HepG2 (cell line): ENCODE measurements at regions not wholly inside any gene's neighbourhood (a gene's known extent, or its start where the extent isn't known, plus 50 kb on each side); places are given as distances from the start of the nearest gene placed in this dataset.

Experiments
- CERS6 ChIP-seq: sonication (generic); formaldehyde crosslinking; IDR thresholded peaks from 2 replicates; pipeline ENCODE4 v1.5.0; 2020; ENCODE audit warnings: missing genetic modification reagents
- FUBP1 ChIP-seq: sonication (generic); formaldehyde crosslinking; IDR thresholded peaks from 2 replicates; pipeline ENCODE4 v1.5.1; 2020; ENCODE audit warnings: missing genetic modification reagents, mild to moderate bottlenecking, borderline replicate concordance
- NFIC ChIP-seq: IDR thresholded peaks from 2 replicates; pipeline ENCODE4 v1.6.1; 2012; ENCODE audit warnings: mild to moderate bottlenecking, low read length, inconsistent platforms
- SPEN ChIP-seq: sonication (generic); formaldehyde crosslinking; IDR thresholded peaks from 2 replicates; pipeline ENCODE4 v1.5.1; 2020; ENCODE audit warnings: low read depth, mild to moderate bottlenecking, missing genetic modification reagents
- THRA ChIP-seq: sonication (generic); formaldehyde crosslinking; IDR thresholded peaks from 2 replicates; pipeline ENCODE4 v1.4.0; 2020; ENCODE audit warnings: missing genetic modification reagents, borderline replicate concordance
- TOPORS ChIP-seq: sonication (generic); formaldehyde crosslinking; IDR thresholded peaks from 2 replicates; pipeline ENCODE4 v1.8.0; 2023; ENCODE audit warnings: mild to moderate bottlenecking, missing genetic modification reagents
- U2AF1 ChIP-seq: fragments of 200-400 bp; formaldehyde crosslinking; optimal IDR thresholded peaks from 2 replicates; pipeline ENCODE3; 2017; ENCODE audit warnings: mild to moderate bottlenecking, low read depth, low read length
- ZNF143 ChIP-seq: sonication (generic); formaldehyde crosslinking; IDR thresholded peaks from 2 replicates; pipeline ENCODE4 v1.4.0; 2020; ENCODE audit warnings: missing genetic modification reagents
- ZNF34 ChIP-seq: sonication (generic); formaldehyde crosslinking; IDR thresholded peaks from 2 replicates; pipeline ENCODE4 v1.4.0; 2020; ENCODE audit warnings: mild to moderate bottlenecking, missing genetic modification reagents, borderline replicate concordance
- ZNF781 ChIP-seq: sonication (generic); formaldehyde crosslinking; IDR thresholded peaks from 2 replicates; pipeline ENCODE4 v1.5.1; 2020; ENCODE audit warnings: borderline replicate concordance, mild to moderate bottlenecking, missing genetic modification reagents; ENCODE audit errors: not compliant biosample characterization
- TF ChIP-seq, protein P1 (sequence below): sonication (generic); formaldehyde crosslinking; IDR thresholded peaks from 2 replicates; pipeline ENCODE4 v1.8.1; 2023; ENCODE audit warnings: missing genetic modification reagents, mild to moderate bottlenecking, borderline replicate concordance
- TF ChIP-seq, protein P2 (sequence below): conservative IDR thresholded peaks from 2 replicates; pipeline ENCODE4 v1.6.1; 2018; ENCODE audit warnings: missing genetic modification reagents

GRCh38 chr21:16624479-16625118 is 888.2 kb upstream of the CXADR start (continued):
- no peak for TF ChIP-seq ZNF781
- no peak for TF ChIP-seq ZNF34
- no peak for TF ChIP-seq NFIC
- TF ChIP-seq, protein P1, sequence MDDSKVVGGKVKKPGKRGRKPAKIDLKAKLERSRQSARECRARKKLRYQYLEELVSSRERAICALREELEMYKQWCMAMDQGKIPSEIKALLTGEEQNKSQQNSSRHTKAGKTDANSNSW: no peak
- no peak for TF ChIP-seq TOPORS (CRISPR knock-in tag)
- TF ChIP-seq SPEN (CRISPR knock-in tag): no peak
- TF ChIP-seq CERS6 (CRISPR knock-in tag): no peak
- TF ChIP-seq, protein P2, sequence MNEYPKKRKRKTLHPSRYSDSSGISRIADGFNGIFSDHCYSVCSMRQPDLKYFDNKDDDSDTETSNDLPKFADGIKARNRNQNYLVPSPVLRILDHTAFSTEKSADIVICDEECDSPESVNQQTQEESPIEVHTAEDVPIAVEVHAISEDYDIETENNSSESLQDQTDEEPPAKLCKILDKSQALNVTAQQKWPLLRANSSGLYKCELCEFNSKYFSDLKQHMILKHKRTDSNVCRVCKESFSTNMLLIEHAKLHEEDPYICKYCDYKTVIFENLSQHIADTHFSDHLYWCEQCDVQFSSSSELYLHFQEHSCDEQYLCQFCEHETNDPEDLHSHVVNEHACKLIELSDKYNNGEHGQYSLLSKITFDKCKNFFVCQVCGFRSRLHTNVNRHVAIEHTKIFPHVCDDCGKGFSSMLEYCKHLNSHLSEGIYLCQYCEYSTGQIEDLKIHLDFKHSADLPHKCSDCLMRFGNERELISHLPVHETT (CRISPR knock-in tag): no peak
- TF ChIP-seq U2AF1: no peak
- no peak for TF ChIP-seq FUBP1 (CRISPR knock-in tag)
- no peak for TF ChIP-seq ZNF143 (CRISPR knock-in tag)
- TF ChIP-seq THRA (CRISPR knock-in tag): no peak
